ENCODE measurements at regions not wholly inside any gene's neighbourhood (a gene's known extent, or its start where the extent isn't known, plus 50 kb on each side); places are given as distances from the start of the nearest gene placed in this dataset.

DNA sequence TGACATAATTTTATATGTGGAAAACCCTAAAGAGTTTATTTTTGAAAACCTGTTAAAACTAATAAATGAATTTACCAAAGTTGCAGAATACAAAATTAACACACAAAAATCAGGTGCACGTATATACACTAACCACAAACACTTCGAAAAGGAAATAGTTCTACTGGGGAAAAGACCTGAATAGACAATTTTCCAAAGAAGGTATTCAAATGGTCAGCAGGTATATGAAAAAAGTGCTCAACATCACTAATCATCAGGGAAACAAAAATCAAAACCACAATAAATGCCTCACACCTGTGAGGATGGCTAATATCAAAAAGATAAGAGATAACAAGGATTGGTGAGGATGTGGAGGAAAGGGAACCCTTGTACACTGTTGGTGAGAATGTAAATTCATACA is 110.6 kb downstream of the PXDC1 start:
- DNase-seq: no peak

DNA sequence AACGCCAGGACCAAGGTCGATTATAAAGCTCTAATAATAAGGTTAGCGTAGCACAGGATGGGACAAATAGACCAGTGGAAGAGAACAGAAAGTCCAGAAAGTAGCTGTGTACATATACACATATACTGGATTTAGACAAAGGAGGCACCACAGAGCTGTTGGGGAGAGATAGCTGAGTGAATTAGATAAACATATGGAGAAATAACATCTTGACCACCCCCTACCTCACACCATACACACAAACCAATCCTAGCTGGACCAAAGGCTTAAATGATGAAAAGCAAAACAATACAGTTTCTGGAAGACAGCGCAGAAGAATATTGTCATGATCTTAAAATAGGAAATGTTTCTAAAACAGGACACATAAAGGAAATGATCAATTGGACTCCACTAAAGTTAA is 112.9 kb downstream of the PXDC1 start:
- no peak for DNase-seq

DNA sequence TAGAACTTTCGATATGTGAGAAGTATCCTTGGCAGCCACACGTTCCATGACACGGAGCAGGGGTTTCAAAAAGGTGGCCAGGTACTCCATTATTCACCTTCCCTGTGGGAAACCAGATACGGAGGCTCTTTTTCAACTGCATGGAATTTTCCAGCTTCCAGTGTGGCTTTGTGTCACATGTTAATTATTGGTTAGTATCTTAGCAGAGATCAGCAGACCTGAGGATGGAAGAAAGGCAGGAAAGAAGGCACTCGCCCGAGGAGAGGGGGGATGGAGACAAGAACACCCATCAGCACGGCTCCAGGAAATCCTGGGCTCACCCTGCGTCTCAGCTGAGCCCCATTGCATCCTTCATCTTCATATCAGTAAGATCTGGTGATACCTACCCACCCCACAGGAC is 115.5 kb downstream of the PXDC1 start:
- no peak for DNase-seq

DNA sequence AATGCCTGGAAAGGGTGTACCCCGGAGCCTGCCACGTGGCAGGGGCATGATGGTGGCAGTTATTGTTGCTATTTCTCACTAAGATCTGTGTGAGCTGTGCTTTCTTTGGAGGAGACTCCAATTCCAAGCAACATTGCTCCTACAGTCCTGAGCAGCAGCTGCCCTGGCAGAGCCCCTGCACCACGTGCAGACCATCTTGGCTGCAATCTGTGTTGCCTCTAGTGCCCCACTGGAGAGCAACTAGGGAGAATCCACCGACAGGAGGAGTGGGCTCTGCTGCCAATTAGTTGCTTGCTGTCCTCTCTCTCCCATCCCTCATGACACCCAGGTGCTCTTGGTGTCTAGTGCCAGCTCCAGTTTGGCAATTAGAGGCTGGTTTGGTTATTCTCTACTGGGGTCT is 116.0 kb downstream of the PXDC1 start:
- no peak for DNase-seq

DNA sequence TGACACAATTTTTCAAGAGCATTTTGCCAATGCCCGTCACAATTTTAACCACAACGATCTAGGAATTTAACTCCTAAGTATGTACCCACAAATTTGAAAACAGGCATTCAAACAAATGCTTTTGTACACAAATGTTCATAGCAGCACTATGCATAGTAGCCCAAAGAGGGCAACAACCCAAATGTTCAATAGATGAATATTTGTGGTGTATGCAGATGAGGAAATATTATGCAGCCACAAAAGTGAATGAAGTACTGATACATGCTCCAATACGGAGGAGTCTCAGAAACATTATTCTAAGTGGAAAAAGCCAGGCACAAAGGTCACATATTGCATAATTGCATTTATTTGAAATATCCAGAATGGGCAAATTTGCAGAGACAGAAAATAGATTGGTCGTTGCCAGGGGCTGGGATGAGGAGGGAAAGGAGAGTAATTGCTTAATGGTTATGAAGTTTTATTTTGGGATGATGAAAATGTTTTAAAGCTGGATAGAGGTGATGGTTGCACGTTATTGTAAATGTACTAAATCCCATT is 117.2 kb downstream of the PXDC1 start:
- no peak for DNase-seq

DNA sequence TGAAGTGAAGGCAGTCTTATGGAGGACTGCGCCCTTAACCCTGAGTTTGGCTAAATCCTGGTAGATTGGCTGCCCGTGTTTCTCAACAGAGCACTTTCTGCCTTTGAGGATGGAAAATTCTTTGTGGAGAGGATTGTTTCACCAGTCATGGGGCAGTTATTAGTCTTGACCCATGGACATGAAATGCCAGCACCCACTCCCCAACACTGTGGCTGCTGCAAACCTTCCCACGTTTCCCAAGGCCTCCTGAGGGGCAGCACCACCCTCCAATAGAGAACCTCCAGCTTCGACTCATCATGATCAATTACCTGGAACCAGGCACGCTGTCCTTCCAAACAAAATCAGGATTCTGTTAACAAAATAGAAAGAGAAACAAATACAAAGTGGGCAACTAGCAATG is 117.8 kb downstream of the PXDC1 start:
- DNase-seq: no peak

DNA sequence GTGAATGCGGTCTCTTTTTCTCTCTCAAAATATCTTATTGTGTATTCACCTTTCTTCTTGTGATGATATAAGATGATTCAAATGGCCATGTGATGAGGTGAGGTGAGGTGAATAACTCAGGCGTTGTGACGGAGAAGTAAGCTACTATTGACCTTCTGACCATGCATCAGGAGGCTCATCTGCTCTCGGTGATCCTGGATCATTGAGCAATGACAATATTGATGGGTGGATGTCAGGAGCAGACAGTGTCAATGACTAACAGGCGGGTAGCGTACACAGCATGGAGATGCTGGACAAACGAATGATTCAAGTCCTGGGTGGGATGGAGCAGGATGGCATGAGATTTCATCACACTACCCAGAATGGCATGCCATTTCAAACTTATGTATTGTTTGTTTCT is 119.6 kb downstream of the PXDC1 start:
- no peak for DNase-seq

DNA sequence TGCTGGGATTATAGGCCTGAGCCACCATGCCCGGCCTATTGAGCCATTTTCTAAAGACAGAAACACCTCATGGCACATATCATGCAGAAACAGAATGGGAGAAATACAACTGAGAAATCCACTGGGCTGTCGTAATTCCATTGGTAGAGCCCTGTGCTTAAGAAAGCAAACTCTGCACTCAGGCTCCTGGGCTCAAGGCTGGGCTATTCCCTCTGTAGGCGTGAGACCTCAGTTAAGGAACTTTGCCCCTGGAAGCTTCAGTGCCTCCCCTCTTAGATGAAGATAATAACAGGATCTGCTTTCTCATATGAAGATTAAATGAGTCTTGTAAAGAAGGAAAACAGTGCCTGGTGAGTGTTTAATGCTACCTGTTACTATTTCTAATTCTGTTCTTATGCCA is 120.3 kb downstream of the PXDC1 start:
- DNase-seq: no peak

DNA sequence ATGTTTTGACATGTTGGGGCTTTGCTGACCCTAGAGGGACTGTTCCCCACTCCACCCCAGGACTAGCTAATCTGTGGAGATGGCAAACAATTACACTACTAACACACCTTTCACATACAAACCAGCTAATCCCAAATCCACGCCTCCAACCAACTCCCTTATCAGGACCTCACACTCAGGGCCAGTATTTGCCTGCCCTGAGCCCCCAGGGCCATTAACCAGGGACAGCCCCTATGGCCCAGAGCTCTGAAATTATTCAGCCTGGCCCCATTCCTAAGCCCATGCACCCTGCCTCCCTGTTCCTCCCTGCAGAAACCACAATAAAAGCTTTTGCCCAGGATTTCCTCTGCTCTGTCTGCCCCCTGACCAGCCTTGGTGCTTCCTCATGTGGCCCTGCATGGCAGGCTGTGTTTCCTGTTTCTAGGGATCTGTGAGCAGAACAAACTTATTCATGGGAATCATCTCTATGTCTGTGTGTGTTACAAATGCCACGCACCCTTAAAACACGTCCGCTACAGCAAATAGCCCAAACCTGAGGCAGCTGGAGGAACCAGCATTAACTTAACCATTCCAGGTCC is 121.2 kb downstream of the PXDC1 start:
- no peak for DNase-seq

DNA sequence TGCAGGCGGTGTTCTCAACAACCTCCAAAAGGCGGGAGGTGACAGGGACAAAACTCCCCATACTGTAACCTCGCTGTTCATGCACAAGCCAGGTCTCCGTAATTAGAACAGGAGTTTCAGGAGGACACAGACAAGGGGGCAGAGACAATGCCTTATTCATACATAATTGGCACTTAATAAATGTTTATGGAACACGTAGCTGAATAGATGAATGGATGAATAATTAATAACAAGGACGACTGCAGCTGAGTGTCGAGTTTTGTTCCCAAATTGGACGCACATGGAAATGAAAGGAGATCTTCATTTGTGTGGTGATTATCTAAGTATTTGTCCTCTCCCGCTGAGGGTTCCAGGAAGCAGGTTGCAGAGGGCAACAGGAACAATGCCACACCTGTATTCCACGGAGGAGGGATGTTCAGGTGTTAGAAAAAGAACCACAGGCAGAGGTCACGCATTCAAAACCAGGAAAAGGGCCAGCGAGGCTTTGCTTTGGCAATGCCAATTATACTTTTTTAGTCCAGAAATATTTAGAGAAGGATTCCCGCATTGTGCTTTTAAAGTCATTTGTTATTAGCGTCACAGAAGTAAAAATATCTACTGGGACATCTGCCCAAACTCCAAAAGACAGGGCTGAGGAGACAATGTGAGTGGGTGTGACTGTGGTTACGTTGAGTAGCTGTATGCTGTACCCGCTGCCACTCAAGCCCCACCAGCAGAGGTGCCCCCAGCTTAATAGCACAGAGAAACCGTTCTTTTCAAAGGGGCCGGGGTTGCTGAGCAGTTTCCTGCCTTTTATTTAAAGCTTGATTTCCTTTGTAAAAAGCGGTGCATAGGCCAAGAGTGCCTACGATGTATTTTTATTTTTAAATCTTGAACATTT is 123.3 kb downstream of the PXDC1 start:
- no peak for DNase-seq

DNA sequence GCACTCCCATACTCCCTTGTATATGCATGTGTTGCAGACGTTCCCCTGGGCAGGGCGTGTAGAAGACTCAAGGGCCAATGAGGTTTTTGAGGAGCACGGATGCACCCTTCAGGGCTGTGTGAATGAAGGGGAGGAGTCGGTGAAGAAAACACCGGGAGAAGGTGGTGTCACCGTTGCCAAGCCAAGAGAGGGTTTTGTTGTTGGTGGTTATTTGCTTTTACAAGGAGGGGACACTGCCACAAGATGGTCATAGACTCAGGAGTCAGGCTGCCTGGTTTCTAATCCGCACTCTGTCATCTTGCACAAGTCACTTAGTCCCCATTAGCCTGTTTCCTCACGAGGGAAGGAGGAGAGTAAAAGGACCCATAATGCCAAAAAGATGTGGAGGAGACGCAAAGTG is 124.0 kb downstream of the PXDC1 start:
- no peak for DNase-seq

DNA sequence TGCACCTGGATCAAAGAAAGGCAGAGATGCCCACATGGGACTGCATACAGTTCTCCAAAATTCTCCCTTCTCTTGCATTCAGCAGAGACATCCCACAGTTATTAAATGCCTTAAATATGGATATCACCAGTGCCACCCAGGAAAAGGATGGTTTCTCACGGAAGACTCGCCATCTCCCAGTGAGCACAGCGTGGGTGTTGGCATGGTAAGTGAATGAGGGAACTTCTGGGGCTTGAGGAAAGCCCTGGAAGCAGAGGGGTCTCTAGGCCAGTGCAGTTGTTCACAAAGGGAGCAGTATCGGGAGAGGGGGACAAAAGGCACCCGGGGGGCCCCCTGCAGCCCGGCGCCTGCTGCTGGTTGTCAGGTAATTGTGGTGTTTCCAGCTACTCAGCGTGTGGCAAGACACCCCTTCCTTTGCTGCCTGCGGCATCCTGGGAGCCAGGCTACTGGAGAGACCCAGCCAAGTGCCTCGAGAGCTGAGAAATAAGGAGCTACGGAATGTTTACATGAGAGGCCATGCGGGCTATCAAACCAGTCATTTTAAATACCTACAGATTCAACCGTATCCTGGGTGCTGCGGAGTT is 125.4 kb downstream of the PXDC1 start:
- DNase-seq: no peak

DNA sequence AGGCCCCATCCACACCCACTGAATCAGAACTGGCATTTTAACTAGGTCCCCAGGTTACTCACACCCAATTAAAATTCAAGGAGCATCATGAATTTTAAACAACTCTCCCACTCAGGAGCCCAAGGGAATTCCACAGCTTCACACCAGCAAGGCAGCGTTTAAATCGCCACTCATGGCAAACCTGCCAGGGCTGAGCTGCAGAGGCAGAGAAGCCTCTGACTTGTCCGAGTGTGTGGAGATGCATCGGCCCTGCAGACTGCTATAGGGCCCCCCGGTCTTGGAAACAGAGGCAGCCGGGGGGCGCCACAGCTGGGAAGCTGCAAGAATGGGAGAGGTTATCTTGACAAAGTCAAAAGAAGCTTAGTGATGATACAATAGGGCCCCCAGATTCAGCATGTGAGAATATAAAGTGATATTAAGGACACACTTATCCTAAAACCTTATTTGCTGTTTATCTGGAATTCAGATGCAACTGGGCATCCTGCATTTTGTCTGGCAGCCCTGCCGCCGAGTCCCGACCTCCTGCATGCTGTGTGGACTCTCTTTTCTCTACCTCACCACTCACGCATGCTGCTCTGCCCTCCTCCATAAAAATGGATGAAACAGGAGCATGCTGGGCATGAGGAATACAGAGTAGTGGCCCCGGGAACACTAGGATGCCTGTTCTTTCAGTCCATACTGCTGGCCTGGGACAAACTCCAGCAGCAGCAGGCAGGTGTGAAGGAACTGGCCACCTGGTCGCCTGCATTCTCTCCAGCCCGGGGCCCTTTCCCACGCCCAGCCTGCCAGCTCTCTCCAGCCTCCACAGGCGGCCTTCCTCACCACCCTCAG is 126.1 kb downstream of the PXDC1 start:
- no peak for DNase-seq

DNA sequence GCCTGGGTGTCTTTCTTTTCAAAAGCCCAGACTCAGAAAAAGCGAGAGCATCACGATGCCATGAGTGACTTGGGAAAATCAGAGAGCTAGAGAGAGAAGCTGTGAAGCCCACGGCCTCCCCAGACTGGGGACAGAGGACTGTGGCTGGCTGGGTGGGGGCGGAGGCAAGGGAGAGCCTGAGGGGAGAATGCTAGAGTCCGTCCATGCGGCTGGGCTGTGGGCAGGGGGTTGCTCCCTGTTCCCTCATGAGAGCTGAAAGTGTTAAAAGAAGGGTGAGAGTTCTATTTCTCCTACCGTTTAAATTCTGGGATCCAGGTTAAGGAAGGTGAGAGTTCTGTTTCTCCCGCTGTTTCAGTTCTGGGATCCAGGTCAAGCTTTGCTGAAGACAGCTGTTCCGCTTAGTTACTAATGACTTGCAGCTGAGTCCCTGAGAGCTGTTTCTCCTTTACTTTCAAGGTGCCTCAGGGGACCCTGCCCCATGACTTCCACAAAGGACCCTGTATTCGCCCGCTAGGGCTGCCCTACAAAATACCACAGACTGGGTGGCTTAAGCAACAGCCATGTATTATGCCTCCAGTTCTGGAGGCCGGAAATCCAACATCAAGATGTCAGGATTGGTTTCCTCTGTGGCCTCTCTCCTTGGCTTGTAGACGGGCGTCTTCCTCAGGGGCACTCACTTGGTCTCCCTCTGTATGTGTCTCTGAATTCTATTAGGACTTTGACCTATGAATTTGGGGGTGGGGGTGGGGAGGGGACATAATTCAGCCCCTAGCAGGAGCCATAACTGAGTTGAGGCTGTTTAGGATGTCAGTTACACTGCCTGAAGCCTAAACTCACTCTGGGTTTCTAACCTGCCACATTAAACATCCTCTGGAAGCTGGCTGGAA is 127.0 kb downstream of the PXDC1 start:
- peak; percentile 26 for DNase-seq

DNA sequence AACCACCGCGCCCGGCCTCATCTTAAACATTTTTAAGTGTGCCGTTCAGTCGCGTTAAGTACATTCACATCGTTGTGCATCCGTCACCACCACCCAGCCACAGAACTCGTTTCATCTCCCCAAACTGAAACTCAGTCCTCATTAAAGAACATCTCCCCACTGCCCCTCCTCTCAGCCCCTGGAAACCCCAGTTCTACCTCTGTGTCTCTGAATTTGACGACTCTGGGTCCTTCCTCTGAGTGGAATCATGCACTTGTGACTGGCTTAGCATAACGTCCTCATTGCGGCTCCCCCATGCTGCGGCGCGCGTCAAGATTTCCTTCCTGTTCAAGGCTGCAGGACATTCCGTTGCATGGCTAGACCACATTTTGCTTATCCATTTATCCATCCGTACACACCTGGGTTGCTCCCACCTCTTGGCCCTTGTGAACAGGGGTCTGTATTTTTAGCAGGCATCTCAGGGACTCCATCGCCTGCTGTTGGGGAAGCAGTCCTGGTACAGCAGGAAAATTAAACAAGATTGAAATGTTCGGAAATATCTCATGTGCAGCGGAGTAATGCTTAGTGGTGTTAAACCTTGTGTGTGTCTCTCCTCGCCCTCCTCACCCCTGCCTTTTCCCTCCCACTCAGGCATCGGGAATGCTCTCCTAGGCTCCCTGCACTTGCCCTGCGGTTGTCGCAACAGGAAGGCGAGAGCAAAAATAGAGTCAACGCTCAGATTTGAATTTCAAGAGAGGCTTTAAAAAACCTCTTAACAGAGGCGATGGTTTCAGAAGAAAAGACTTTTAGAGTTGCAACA is 127.9 kb downstream of the PXDC1 start:
- DNase-seq: no peak

DNA sequence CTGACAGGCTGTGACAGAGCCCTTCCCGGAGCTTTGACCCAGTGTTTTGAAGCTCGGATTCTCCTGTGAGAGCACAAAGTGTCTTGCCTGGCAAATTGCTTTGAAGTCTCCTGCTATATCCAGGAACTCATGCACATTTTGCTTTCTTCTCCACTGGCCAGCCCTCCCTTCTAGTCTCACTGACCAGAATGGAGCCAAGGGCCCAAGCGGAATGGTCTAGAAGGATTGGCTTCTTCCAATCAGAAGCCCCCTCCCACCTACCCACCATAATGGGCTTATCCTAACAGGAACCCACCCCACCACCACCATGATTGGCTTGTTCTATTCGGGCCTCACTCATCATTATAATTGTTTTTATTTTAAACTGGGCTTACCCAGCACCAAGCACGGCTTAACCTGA is 130.1 kb downstream of the PXDC1 start:
- DNase-seq: no peak

DNA sequence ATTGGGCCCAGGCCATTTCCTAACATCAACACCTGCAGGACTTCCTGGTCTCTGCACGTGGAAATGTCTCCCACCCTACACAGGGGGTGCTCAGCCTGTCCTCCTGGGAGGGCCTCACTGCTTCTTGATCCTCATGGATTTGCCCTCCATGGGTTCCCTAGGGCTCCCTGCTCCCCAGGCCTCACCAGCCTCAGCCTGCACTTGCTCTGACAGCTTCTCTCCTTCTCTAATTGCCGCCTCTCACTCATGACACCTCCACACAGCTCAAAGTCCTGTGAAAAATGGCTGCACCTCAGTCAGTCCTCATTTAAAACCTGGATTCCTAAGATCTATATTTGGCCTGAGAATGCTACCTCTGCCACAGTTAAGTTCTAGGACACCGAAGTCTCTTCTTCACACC is 130.6 kb downstream of the PXDC1 start:
- no peak for DNase-seq

DNA sequence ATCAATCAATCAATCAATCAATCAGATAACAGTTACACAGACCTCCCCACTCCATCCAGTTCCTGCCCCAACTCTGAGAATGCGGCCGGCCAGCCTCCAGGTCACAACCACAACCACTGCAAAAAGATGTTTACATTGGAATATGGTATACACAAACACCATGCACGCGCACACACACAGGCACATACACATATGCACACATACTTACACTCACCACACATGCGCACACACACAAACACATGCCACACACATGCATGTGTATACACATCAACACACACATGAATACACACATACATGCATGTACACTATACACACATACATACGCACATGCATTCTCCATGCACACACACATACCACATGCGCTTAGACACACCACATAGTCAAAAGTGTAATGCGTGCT is 131.1 kb downstream of the PXDC1 start:
- DNase-seq: no peak

DNA sequence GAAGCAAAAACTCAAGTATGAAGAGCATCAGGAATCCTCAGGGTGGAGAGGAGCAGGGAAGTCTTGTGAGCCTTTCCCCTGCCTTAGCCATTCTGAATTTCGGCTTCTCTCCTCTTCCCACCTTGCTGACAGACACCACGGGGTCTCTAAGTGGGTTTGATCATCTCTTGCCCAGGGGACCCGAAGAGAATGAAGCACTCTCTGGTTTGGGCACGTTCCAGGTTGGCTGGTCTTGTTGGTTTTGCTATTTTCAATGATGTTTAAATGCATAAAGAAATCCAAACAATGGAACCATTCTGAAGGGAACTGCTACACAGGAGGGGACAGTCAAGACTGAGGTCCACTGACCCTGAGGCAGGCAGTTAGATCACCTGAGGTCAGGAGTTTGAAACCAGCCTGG is 131.7 kb downstream of the PXDC1 start:
- DNase-seq: no peak

DNA sequence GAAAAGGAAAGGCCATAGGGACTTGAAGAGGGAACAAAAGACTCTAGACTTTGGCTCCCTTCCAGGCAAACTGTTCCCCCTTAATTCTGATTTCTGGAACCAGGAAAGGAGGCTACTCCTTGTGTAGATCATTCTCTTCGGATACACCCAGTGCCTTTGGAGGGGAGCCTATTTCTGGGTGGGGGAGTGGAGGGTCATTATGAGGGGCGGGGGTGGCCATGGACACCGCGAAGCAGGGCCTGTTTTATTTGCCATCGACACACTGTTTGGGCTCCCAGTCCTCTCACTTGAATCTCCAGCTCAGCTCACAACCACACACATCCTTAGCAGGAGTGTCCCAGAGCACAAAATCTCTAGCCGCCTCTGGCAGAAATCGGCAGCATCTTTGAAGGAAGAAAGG is 132.3 kb downstream of the PXDC1 start:
- DNase-seq: no peak

DNA sequence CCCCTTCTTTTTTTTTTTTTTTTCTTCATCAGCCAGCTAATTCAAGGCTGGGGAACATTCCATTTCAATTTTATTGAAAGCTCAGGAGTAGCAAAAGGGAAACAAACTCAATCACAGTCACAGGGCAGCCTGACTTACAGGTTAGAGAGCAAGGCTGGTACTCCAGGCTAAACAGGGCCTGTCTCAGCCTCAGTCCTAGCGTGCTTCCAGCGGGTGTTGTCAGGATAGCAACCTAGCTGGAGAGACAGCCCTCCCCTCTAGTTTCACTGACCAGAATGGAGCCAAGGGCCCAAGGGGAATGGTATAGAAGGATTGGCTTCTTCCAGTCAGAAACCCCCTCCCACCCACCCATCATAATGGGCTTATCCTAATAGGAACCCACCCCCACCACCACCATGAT is 132.9 kb downstream of the PXDC1 start:
- no peak for DNase-seq
